Uterus (tissue), 2 donors: ENCODE measurements at regions not wholly inside any gene's neighbourhood (a gene's known extent, or its start where the extent isn't known, plus 50 kb on each side); places are given as distances from the start of the nearest gene placed in this dataset.
"Not testable (repeated sequence)": the region's sequence is repeated elsewhere in the genome, so short reads cannot be mapped to it uniquely, and the experiment has no call there.

Source experiments
- POLR2A ChIP-seq, 2 donors: fragments of 450-650 bp; IDR thresholded peaks; one replicate each; pipeline ENCODE4 v1.6.1; 2016; ENCODE audit warnings: antibody characterized with exemption in 2 of 2, mild to moderate bottlenecking in 1 of 2, moderate library complexity in 1 of 2
- TF ChIP-seq, protein P1 (sequence below), 4 experiments: fragments of 200-600 bp in 2 of 4; fragments of 450-650 bp in 2 of 4; sonication (generic) in 2 of 4; IDR thresholded peaks; one replicate each; pipeline ENCODE4 v1.5.1; 2016 to 2019; ENCODE audit warnings: antibody characterized with exemption in 4 of 4, mild to moderate bottlenecking in 2 of 4, moderate library complexity in 1 of 4

- TF ChIP-seq, protein P1, sequence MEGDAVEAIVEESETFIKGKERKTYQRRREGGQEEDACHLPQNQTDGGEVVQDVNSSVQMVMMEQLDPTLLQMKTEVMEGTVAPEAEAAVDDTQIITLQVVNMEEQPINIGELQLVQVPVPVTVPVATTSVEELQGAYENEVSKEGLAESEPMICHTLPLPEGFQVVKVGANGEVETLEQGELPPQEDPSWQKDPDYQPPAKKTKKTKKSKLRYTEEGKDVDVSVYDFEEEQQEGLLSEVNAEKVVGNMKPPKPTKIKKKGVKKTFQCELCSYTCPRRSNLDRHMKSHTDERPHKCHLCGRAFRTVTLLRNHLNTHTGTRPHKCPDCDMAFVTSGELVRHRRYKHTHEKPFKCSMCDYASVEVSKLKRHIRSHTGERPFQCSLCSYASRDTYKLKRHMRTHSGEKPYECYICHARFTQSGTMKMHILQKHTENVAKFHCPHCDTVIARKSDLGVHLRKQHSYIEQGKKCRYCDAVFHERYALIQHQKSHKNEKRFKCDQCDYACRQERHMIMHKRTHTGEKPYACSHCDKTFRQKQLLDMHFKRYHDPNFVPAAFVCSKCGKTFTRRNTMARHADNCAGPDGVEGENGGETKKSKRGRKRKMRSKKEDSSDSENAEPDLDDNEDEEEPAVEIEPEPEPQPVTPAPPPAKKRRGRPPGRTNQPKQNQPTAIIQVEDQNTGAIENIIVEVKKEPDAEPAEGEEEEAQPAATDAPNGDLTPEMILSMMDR (IDR thresholded peaks at IDR 0.05), result not testable (repeated sequence)
- TF ChIP-seq POLR2A (IDR thresholded peaks at IDR 0.05), result not testable (repeated sequence)
Measured at GRCh38 chr6:57813271-57814075, 496.0 kb downstream of the PRIM2 start.
